H1 (cell line): ENCODE measurements at regions not wholly inside any gene's neighbourhood (a gene's known extent, or its start where the extent isn't known, plus 50 kb on each side); places are given as distances from the start of the nearest gene placed in this dataset.

Source experiments
- CHD7 ChIP-seq: fragments of 300-600 bp; sonication (generic); IDR thresholded peaks from 2 replicates; pipeline ENCODE4 v1.7.1; 2012; ENCODE audit warnings: low read length, moderate library complexity, mild to moderate bottlenecking, inconsistent platforms; ENCODE audit not compliant: insufficient replicate concordance
- KDM4A ChIP-seq: IDR thresholded peaks from one replicate; pipeline ENCODE4 v1.7.1; 2012; ENCODE audit warnings: low read depth, mild to moderate bottlenecking, moderate library complexity, low read length, inconsistent platforms; ENCODE audit not compliant: severe bottlenecking

DNA sequence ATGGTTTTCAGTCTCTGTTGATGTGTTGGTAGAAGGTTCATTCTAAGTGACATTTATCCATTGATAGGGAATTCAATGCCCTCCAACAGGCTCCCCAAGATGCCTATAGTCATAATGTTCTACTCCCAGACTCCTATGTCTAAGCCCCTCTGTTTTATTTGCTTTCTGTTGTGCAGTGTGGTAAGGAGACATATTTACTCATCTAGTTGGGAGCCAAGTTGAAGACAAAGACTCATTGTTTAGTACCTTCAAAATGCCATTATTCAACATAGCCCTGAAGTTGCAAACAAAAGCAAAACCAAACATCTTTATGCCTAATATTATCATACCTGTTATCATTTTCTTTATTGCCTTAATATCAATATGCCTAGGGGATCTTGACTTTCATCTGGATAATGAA is 302.1 kb downstream of the RMST start (continued):
- no peak for TF ChIP-seq CHD7
- no peak for TF ChIP-seq KDM4A
